Endothelial cell (in vitro differentiated cells): ENCODE measurements at regions not wholly inside any gene's neighbourhood (a gene's known extent, or its start where the extent isn't known, plus 50 kb on each side); places are given as distances from the start of the nearest gene placed in this dataset.
A peak's percentile ranks its signal among the peaks of the same experiment; 100 is the strongest.

Experiments
- DNase-seq: peaks from one replicate; pipeline ENCODE4 v3.0.0; 2021; ENCODE audit warnings: low spot score
- H3K27ac Mint-ChIP-seq: one replicate; pipeline ENCODE4 v1.8.0; 2021; ENCODE audit warnings: mixed read lengths, inconsistent platforms; ENCODE audit not compliant: unreplicated experiment
- H3K27me3 Mint-ChIP-seq: one replicate; pipeline ENCODE4 v1.8.0; 2021; ENCODE audit warnings: mild to moderate bottlenecking, moderate library complexity, mixed read lengths, inconsistent platforms; ENCODE audit not compliant: unreplicated experiment
- H3K36me3 Mint-ChIP-seq: one replicate; pipeline ENCODE4 v1.8.0; 2021; ENCODE audit warnings: mild to moderate bottlenecking, low read depth, mixed read lengths, inconsistent platforms; ENCODE audit not compliant: unreplicated experiment
- H3K4me1 Mint-ChIP-seq: one replicate; pipeline ENCODE4 v1.8.0; 2021; ENCODE audit warnings: mild to moderate bottlenecking, mixed read lengths, inconsistent platforms; ENCODE audit not compliant: unreplicated experiment
- H3K4me3 Mint-ChIP-seq: one replicate; pipeline ENCODE4 v1.8.0; 2021; ENCODE audit warnings: mild to moderate bottlenecking, mixed read lengths, inconsistent platforms; ENCODE audit not compliant: unreplicated experiment
- H3K9me3 Mint-ChIP-seq: one replicate; pipeline ENCODE4 v1.8.0; 2021; ENCODE audit warnings: mixed read lengths, inconsistent platforms; ENCODE audit not compliant: unreplicated experiment
- CTCF ChIP-seq: fragments of 200-600 bp; sonication (generic); IDR thresholded peaks from one replicate; pipeline ENCODE4 v1.5.0; 2021; ENCODE audit warnings: antibody characterized with exemption; ENCODE audit not compliant: unreplicated experiment

- H3K9me3 Mint-ChIP-seq = no peaks in the 10 kb centered on the region
- H3K4me1 Mint-ChIP-seq = no peaks in the 10 kb centered on the region
- H3K27ac Mint-ChIP-seq = no peak overlapping the region
- H3K4me3 Mint-ChIP-seq = no peak overlapping the region
- DNase-seq = no peak
- no peak for TF ChIP-seq CTCF
- H3K36me3 Mint-ChIP-seq = peaks cover 3% of the 10 kb centered on the region
- H3K27me3 Mint-ChIP-seq = no peaks in the 10 kb centered on the region
Observed at GRCh38 chr13:33401238-33401637, 115.7 kb upstream of the STARD13 start.

DNA sequence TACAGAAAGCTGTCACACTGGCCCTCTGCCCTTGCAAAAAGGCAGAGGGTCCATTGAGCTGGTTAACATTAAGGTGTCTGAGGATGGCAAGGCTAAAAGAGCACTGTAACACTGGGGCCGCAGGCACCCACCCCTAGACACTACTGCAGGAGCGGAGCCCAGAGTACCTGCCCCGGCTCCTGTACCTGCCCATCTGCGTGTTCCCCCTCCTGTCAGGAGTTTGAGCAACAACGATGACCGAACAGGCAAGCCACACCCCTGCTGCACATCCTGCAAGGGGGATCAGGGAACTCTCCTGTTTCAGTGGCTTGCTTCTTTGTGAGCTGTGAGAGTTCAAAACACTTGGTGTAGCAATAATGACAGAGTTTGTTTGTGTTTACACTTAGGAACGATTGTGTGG lies 117.4 kb upstream of the STARD13 start:
- Mint-ChIP-seq H3K36me3 (no peaks in the 10 kb centered on the region), H3K4me1 (no peaks in the 10 kb centered on the region), H3K27me3 (no peaks in the 10 kb centered on the region), H3K27ac (no peak overlapping the region), H3K9me3 (no peaks in the 10 kb centered on the region), H3K4me3 (no peak overlapping the region)
- DNase-seq = no peak
- TF ChIP-seq CTCF = no peak

DNA sequence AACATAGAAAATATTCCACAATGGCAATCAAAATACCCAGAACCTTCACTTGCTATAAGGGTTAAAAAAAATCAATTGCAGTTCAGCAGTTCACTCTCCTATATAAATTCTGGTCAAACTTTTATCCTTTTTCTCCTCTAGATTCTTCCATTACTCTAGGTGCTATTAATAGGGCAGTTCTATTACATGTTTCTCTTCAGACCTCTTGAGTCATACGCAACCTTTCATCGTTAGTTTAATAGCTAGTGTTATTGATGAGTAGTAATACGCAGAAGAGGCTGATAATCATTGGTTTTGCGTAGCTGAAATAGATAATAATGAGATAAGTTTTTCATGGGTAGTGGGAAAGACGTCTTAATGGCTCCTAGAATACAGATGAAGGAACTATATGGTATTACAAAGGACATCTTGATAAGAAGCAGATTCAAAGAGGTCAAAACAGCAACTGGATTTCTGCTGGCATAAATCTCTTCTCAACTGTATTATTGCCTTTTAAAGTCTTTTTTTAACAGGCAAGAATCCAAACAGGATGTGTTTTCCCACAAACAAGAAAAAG lies 118.3 kb upstream of the STARD13 start:
- H3K27ac Mint-ChIP-seq = no peak overlapping the region
- H3K9me3 Mint-ChIP-seq = no peaks in the 10 kb centered on the region
- peaks cover 4% of the 10 kb centered on the region for H3K4me1 Mint-ChIP-seq
- H3K27me3 Mint-ChIP-seq = no peaks in the 10 kb centered on the region
- H3K36me3 Mint-ChIP-seq = no peaks in the 10 kb centered on the region
- no peak for TF ChIP-seq CTCF
- no peak for DNase-seq
- no peak overlapping the region for H3K4me3 Mint-ChIP-seq

DNA sequence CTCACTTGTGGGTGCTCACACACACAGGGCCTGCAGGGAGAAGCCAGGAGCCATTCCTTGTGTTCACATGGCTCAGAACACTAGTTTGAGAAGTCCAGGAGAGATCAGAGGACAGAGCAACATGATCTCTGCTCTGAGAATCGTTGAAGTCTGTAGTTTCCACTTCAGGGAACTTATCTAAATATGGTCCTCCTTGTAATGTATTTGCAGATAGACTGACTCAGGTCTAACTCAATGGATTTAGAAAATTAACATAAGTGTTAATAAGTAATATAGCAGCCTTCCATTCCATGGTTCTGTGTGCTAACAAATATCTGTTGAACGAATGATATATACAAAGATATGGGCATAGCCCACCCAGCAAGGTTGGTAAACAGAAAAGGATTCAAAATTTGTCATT lies 119.8 kb upstream of the STARD13 start:
- H3K27me3 Mint-ChIP-seq = no peaks in the 10 kb centered on the region
- no peak overlapping the region for H3K27ac Mint-ChIP-seq
- H3K4me3 Mint-ChIP-seq = no peak overlapping the region
- no peak for DNase-seq
- no peaks in the 10 kb centered on the region for H3K36me3 Mint-ChIP-seq
- peaks cover 18% of the 10 kb centered on the region for H3K4me1 Mint-ChIP-seq
- H3K9me3 Mint-ChIP-seq = no peaks in the 10 kb centered on the region
- TF ChIP-seq CTCF = no peak

- Mint-ChIP-seq H3K4me3 (no peak overlapping the region), H3K4me1 (peaks cover 38% of the 10 kb centered on the region), H3K27ac (peak overlapping the region; percentile 99), H3K9me3 (no peaks in the 10 kb centered on the region), H3K36me3 (no peaks in the 10 kb centered on the region), H3K27me3 (no peaks in the 10 kb centered on the region)
- no peak for DNase-seq
- no peak for TF ChIP-seq CTCF
Observed at GRCh38 chr13:33409673-33410510, 124.3 kb upstream of the STARD13 start.
